H1 (cell line): ENCODE measurements at regions not wholly inside any gene's neighbourhood (a gene's known extent, or its start where the extent isn't known, plus 50 kb on each side); places are given as distances from the start of the nearest gene placed in this dataset.

Experiments
- CTCF ChIA-PET: fragments of 300-600 bp; sonication (Branson Sonifier 250); formaldehyde crosslinking; loops from one replicate; lab custom pipeline; 2021; ENCODE audit not compliant: partially characterized antibody; lab: Charles Lee
- POLR2A ChIA-PET: fragments of 300-600 bp; sonication (Branson Sonifier 250); formaldehyde crosslinking; loops from one replicate; lab custom pipeline; 2021; ENCODE audit warnings: inconsistent platforms; ENCODE audit not compliant: partially characterized antibody; lab: Charles Lee
- DNase-seq, 2 experiments: peaks; one replicate each; pipeline versions ENCODE4 v3.0.0 to v3.0.0-alpha.2; 2010 to 2022; ENCODE audit warnings: low spot score in 2 of 2, low read depth in 1 of 2, mixed read lengths in 1 of 2
- FAIRE-seq: peaks from 2 replicates; lab custom pipeline; 2011; peaks lifted over from hg19 to GRCh38; lab: Jason Lieb, UNC
- H2AFZ ChIP-seq: 2 replicates; pipeline ENCODE4 v1.8.1; 2012; ENCODE audit warnings: low read length, inconsistent platforms
- H2AK5ac ChIP-seq: 2 replicates; pipeline ENCODE4 v1.6.1; 2013; ENCODE audit warnings: low read depth, low read length
- H2BK120ac ChIP-seq: replicated peaks from 2 replicates; pipeline ENCODE3; 2013; ENCODE audit warnings: low read depth, low read length, inconsistent platforms
- H2BK12ac ChIP-seq: 2 replicates; pipeline ENCODE4 v1.6.1; 2013; ENCODE audit warnings: low read depth, low read length
- H2BK15ac ChIP-seq: 2 replicates; pipeline ENCODE4 v1.6.1; 2013; ENCODE audit warnings: low read length
- H2BK20ac ChIP-seq: 2 replicates; pipeline ENCODE4 v1.6.1; 2013; ENCODE audit warnings: low read length
- H2BK5ac ChIP-seq: 2 replicates; pipeline ENCODE4 v1.6.1; 2013; ENCODE audit warnings: low read depth, low read length
- H3K14ac ChIP-seq: 2 replicates; pipeline ENCODE4 v1.6.1; 2013; ENCODE audit warnings: inconsistent platforms; ENCODE audit not compliant: insufficient read length
- H3K18ac ChIP-seq: 2 replicates; pipeline ENCODE4 v1.6.1; 2013; ENCODE audit warnings: low read length; ENCODE audit errors: extremely low read depth
- H3K23ac ChIP-seq: 2 replicates; pipeline ENCODE4 v1.6.1; 2013; ENCODE audit warnings: inconsistent platforms; ENCODE audit not compliant: insufficient read length
- H3K23me2 ChIP-seq: 2 replicates; pipeline ENCODE4 v1.6.1; 2013; ENCODE audit warnings: low read depth, low read length
- H3K27ac ChIP-seq: 2 replicates; pipeline ENCODE4 v1.6.1; 2011; ENCODE audit warnings: low read depth, low read length, inconsistent platforms
- H3K27me3 ChIP-seq, 4 experiments: replicated peaks in 1 of 4; 1 replicate in 1 of 4; 2 replicates in 3 of 4; pipeline versions ENCODE4 v1.6.1 to v1.8.1; 2011 to 2013; ENCODE audit warnings: low read length in 3 of 4, mild to moderate bottlenecking in 3 of 4, inconsistent platforms in 2 of 4, mixed read lengths in 2 of 4, moderate library complexity in 1 of 4; ENCODE audit not compliant: control insufficient read depth in 3 of 4, insufficient read depth in 3 of 4; ENCODE audit errors: extremely low read depth in 1 of 4
- H3K36me3 ChIP-seq, 4 experiments: 2 replicates each; pipeline versions ENCODE4 v1.6.1 to v1.8.1; 2011 to 2013; ENCODE audit warnings: mild to moderate bottlenecking in 4 of 4, low read length in 3 of 4, moderate library complexity in 2 of 4, control low read depth in 1 of 4, inconsistent platforms in 1 of 4; ENCODE audit not compliant: insufficient read depth in 4 of 4, control insufficient read depth in 2 of 4
- H3K4ac ChIP-seq: replicated peaks from 2 replicates; pipeline ENCODE3; 2013; ENCODE audit warnings: low read length, low read depth, mixed read lengths, inconsistent platforms; ENCODE audit not compliant: insufficient read length
- H3K4me1 ChIP-seq, 4 experiments: replicated peaks in 1 of 4; 1 replicate in 1 of 4; 2 replicates in 3 of 4; pipeline versions ENCODE4 v1.6.1 to v1.8.1; 2011 to 2013; ENCODE audit warnings: low read length in 3 of 4, inconsistent platforms in 2 of 4, mixed read lengths in 1 of 4; ENCODE audit not compliant: insufficient read depth in 4 of 4, control insufficient read depth in 3 of 4
- H3K4me2 ChIP-seq, 2 experiments: 2 replicates each; pipeline versions ENCODE4 v1.6.1 to v1.8.1; 2011 to 2013; ENCODE audit warnings: low read depth in 2 of 2, low read length in 2 of 2, control low read depth in 1 of 2, inconsistent platforms in 1 of 2, mild to moderate bottlenecking in 1 of 2; ENCODE audit not compliant: insufficient read depth in 1 of 2
- H3K4me3 ChIP-seq, 4 experiments: fragments of 200-600, 300-600 bp in 1 of 4; sonication (generic), shearing (Covaris generic), sonication (Bioruptor Twin) in 1 of 4; 2 replicates each; pipeline versions ENCODE4 v1.5.1 to v1.8.1; 2011 to 2016; ENCODE audit warnings: low read length in 4 of 4, low read depth in 3 of 4, control low read depth in 2 of 4, inconsistent platforms in 2 of 4, mild to moderate bottlenecking in 2 of 4, mixed read lengths in 1 of 4, moderate library complexity in 1 of 4; ENCODE audit not compliant: insufficient read depth in 2 of 4; ENCODE audit errors: extremely low read depth in 1 of 4
- H3K56ac ChIP-seq: replicated peaks from 2 replicates; pipeline ENCODE3; 2013; ENCODE audit warnings: low read depth, mild to moderate bottlenecking, mixed read lengths, low read length, inconsistent platforms; ENCODE audit not compliant: insufficient read length
- H3K79me1 ChIP-seq: 2 replicates; pipeline ENCODE4 v1.6.1; 2013; ENCODE audit warnings: low read depth, low read length, control low read depth
- H3K79me2 ChIP-seq, 2 experiments: 2 replicates each; pipeline versions ENCODE4 v1.6.1 to v1.8.1; 2012 to 2013; ENCODE audit warnings: low read length in 2 of 2, mild to moderate bottlenecking in 2 of 2, inconsistent platforms in 1 of 2; ENCODE audit not compliant: insufficient read depth in 2 of 2, control insufficient read depth in 1 of 2
- H3K9ac ChIP-seq, 4 experiments: replicated peaks in 1 of 4; 1 replicate in 1 of 4; 2 replicates in 3 of 4; pipeline versions ENCODE4 v1.6.1 to v1.8.1; 2011 to 2013; ENCODE audit warnings: low read depth in 3 of 4, low read length in 3 of 4, control low read depth in 2 of 4, mild to moderate bottlenecking in 2 of 4, moderate library complexity in 2 of 4, inconsistent platforms in 1 of 4; ENCODE audit errors: extremely low read depth in 1 of 4
- H3K9me3 ChIP-seq, 2 experiments: 2 replicates each; pipeline versions ENCODE4 v1.6.1 to v1.8.1; 2012 to 2013; ENCODE audit warnings: mild to moderate bottlenecking in 2 of 2, moderate library complexity in 2 of 2, control low read depth in 1 of 2, inconsistent platforms in 1 of 2, low read depth in 1 of 2, low read length in 1 of 2, mixed read lengths in 1 of 2; ENCODE audit not compliant: insufficient read depth in 2 of 2
- H4K20me1 ChIP-seq, 2 experiments: replicated peaks in 1 of 2; 2 replicates each; pipeline versions ENCODE3 to v1.8.1; 2011 to 2013; ENCODE audit warnings: inconsistent platforms in 2 of 2, low read length in 2 of 2, mild to moderate bottlenecking in 1 of 2; ENCODE audit not compliant: insufficient read depth in 2 of 2, control insufficient read depth in 1 of 2
- H4K5ac ChIP-seq: 2 replicates; pipeline ENCODE4 v1.6.1; 2013; ENCODE audit warnings: low read length, low read depth, mixed read lengths, inconsistent platforms; ENCODE audit not compliant: insufficient read length
- H4K8ac ChIP-seq: 2 replicates; pipeline ENCODE4 v1.8.0; 2013; ENCODE audit warnings: mild to moderate bottlenecking, moderate library complexity, low read length, inconsistent platforms; ENCODE audit not compliant: insufficient read depth; ENCODE audit errors: extremely low read depth
- H4K91ac ChIP-seq: replicated peaks from 2 replicates; pipeline ENCODE3; 2013; ENCODE audit warnings: low read length, mixed read lengths, inconsistent platforms; ENCODE audit not compliant: insufficient read length
- CEBPB ChIP-seq: IDR thresholded peaks from 2 replicates; pipeline ENCODE4 v1.6.1; 2012; ENCODE audit warnings: low read depth, low read length
- HDAC2 ChIP-seq, 2 experiments: fragments of 300-600 bp in 1 of 2; sonication (generic) in 1 of 2; IDR thresholded peaks; 2 replicates each; pipeline ENCODE4 v1.6.1; 2011 to 2012; ENCODE audit warnings: low read depth in 2 of 2, low read length in 2 of 2, mild to moderate bottlenecking in 2 of 2, moderate library complexity in 2 of 2, borderline replicate concordance in 1 of 2, inconsistent platforms in 1 of 2
- JUN ChIP-seq: IDR thresholded peaks from 2 replicates; pipeline ENCODE4 v1.6.1; 2011; ENCODE audit warnings: low read depth, mild to moderate bottlenecking, improper control_type of control experiment, low read length
- MAX ChIP-seq: IDR thresholded peaks from 2 replicates; pipeline ENCODE4 v1.6.1; 2012; ENCODE audit warnings: inconsistent platforms
- PHF8 ChIP-seq: fragments of 200-600 bp; sonication (generic); conservative IDR thresholded peaks from 2 replicates; pipeline ENCODE4 v1.7.1; 2012; ENCODE audit warnings: low read depth, mild to moderate bottlenecking, inconsistent platforms, low read length, moderate library complexity
- POU5F1 ChIP-seq: IDR thresholded peaks from 2 replicates; pipeline ENCODE4 v1.6.1; 2011; ENCODE audit warnings: low read depth, mild to moderate bottlenecking, low read length, moderate library complexity
- RFX5 ChIP-seq: IDR thresholded peaks from 2 replicates; pipeline ENCODE4 v1.6.1; 2011; ENCODE audit warnings: low read depth, low read length, improper control_type of control experiment, borderline replicate concordance
- RNF2 ChIP-seq: fragments of 200-900, 300-1000 bp; sonication (generic); IDR thresholded peaks from 2 replicates; pipeline ENCODE4 v1.7.1; 2016; ENCODE audit warnings: borderline replicate concordance, low read depth, mild to moderate bottlenecking, antibody characterized with exemption, low read length; ENCODE audit not compliant: poor library complexity, severe bottlenecking; ENCODE audit errors: missing control alignments
- SAP30 ChIP-seq: fragments of 300-600 bp; sonication (generic); IDR thresholded peaks from 2 replicates; pipeline ENCODE4 v1.7.1; 2012; ENCODE audit warnings: low read length, moderate library complexity, mild to moderate bottlenecking, inconsistent platforms; ENCODE audit not compliant: insufficient read depth, insufficient replicate concordance
- SIX5 ChIP-seq: IDR thresholded peaks from 2 replicates; pipeline ENCODE4 v1.6.1; 2011; ENCODE audit warnings: mild to moderate bottlenecking, low read depth, low read length
- SP1 ChIP-seq: IDR thresholded peaks from 2 replicates; pipeline ENCODE4 v1.6.1; 2011; ENCODE audit warnings: low read depth, low read length
- SRF ChIP-seq: IDR thresholded peaks from 2 replicates; pipeline ENCODE4 v1.6.1; 2011; ENCODE audit warnings: mild to moderate bottlenecking, low read depth, low read length, moderate library complexity
- SUZ12 ChIP-seq: fragments of 200-600 bp; sonication (generic); IDR thresholded peaks from 2 replicates; pipeline ENCODE4 v1.6.1; 2012; ENCODE audit warnings: mild to moderate bottlenecking, inconsistent platforms, low read length, moderate library complexity, mixed read lengths
- TAF7 ChIP-seq: optimal IDR thresholded peaks from 2 replicates; pipeline ENCODE3; 2011; ENCODE audit warnings: low read depth, mild to moderate bottlenecking, inconsistent platforms, low read length, moderate library complexity, borderline replicate concordance
- WGBS, 2 experiments: shearing (Covaris generic) in 1 of 2; methylation state at CpG; one replicate each; pipeline versions ENCODE4 v1.1.6 to v1.1.7; 2013 to 2015; ENCODE audit warnings: low lambda C conversion rate in 2 of 2, mixed read lengths in 2 of 2, inconsistent platforms in 1 of 2, low coverage in 1 of 2, missing lambda C conversion rate in 1 of 2; ENCODE audit not compliant: insufficient replicate concordance in 2 of 2, insufficient coverage in 1 of 2, insufficient read length in 1 of 2; ENCODE audit errors: extremely low coverage in 1 of 2, missing lambda C conversion rate in 1 of 2; 5-methylcytosine and 5-hydroxymethylcytosine counted together

- no peaks in the 10 kb centered on the region for H4K20me1 ChIP-seq
- no peak overlapping the region for H2BK15ac ChIP-seq
- no peak overlapping the region for H3K23ac ChIP-seq
- H3K36me3 ChIP-seq = no peaks in the 10 kb centered on the region
- no peak overlapping the region for H2BK5ac ChIP-seq
- H3K27me3 ChIP-seq = no peaks in the 10 kb centered on the region
- ChIA-PET POLR2A (interaction anchor here (1.2 to 6.1 kb wide), 2 partner anchors 9 to 208 kb away, joined by 3 to 38 read pairs; no protein-coding TSS in a partner anchor), CTCF (interaction anchor here (0.6 to 4.6 kb wide), 3 partner anchors 9 to 599 kb away, joined by 3 to 27 read pairs (median 9); no protein-coding TSS in a partner anchor)
- peaks cover 3 to 23% (median 9%) of the 10 kb centered on the region in 4 experiments; a peak in 6 of 7 replicates for H3K4me1 ChIP-seq
- H4K91ac ChIP-seq = no peak overlapping the region
- no peak overlapping the region for H3K4ac ChIP-seq
- FAIRE-seq (no peak), DNase-seq (no peak)
- H3K9ac ChIP-seq = no peak overlapping the region
- H3K14ac ChIP-seq = no peak overlapping the region
- no peak overlapping the region for H3K27ac ChIP-seq
- H3K4me2 ChIP-seq = no peak overlapping the region
- H4K8ac ChIP-seq = no peak overlapping the region
- 49% methylated on average over 2 of the region's 2 CpGs; no CpG with 5 or more reads in 1 of the 2 experiments for WGBS, 2 experiments
- no peak overlapping the region for H3K4me3 ChIP-seq
- H3K9me3 ChIP-seq = no peaks in the 10 kb centered on the region
- no peaks in the 10 kb centered on the region for H3K79me1 ChIP-seq
- no peak overlapping the region for H2AFZ ChIP-seq
- H2BK120ac ChIP-seq = no peak overlapping the region
- no peak overlapping the region for H2BK12ac ChIP-seq
- H3K79me2 ChIP-seq = no peaks in the 10 kb centered on the region
- no peak overlapping the region for H3K18ac ChIP-seq
- no peak overlapping the region for H3K56ac ChIP-seq
- H2BK20ac ChIP-seq = no peak overlapping the region
- H4K5ac ChIP-seq = no peak overlapping the region
- H2AK5ac ChIP-seq = no peak overlapping the region
- H3K23me2 ChIP-seq = no peaks in the 10 kb centered on the region; the same call in 1 of the 2 replicates
- no peak for TF ChIP-seq SRF
- no peak for TF ChIP-seq MAX
- TF ChIP-seq TAF7 = no peak
- no peak for TF ChIP-seq SUZ12
- no peak for TF ChIP-seq HDAC2 (IDR thresholded peaks at IDR 0.05; ENCODE audit: borderline replicate concordance in 1 of 2, low read depth in 2 of 2, low read length in 2 of 2)
- no peak for TF ChIP-seq RNF2
- TF ChIP-seq RFX5 = no peak
- TF ChIP-seq POU5F1 = no peak
- TF ChIP-seq CEBPB = no peak
- no peak for TF ChIP-seq SIX5
- no peak for TF ChIP-seq JUN
- TF ChIP-seq SP1 = no peak
- no peak for TF ChIP-seq PHF8
- TF ChIP-seq SAP30 = no peak
These were observed 50.4 kb upstream of the CLMN start for GRCh38 chr14:95370076-95370475.
